ENCODE measurements at regions not wholly inside any gene's neighbourhood (a gene's known extent, or its start where the extent isn't known, plus 50 kb on each side); places are given as distances from the start of the nearest gene placed in this dataset.

DNA sequence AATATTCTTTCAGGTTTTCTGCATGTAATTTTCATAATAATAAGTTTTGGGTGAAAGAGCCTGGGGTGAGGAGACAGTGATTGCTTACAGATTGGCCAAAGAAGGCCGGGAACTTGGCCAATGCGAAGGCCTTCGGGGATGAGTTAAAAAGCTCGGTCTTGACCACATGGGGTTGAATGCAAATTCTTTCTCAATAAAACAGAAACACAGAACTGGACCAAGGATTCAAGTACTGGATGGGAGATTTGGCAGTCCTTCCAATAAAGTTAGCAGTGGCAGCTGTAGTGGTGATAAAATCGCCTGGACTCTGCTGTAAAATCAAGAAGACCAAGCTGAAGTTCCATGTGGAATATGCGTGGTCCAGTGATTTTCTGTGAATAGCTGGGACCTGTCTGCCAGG, 282.2 kb upstream of the KLF3 start:
- H3K36me3 ChIP-seq = no peaks in the 10 kb centered on the region
- no peak overlapping the region for H3K27ac ChIP-seq
- H3K4me1 ChIP-seq = peaks cover under 1 to 19% (median 16%) of the 10 kb centered on the region in 9 donors
- TF ChIP-seq, protein P1, sequence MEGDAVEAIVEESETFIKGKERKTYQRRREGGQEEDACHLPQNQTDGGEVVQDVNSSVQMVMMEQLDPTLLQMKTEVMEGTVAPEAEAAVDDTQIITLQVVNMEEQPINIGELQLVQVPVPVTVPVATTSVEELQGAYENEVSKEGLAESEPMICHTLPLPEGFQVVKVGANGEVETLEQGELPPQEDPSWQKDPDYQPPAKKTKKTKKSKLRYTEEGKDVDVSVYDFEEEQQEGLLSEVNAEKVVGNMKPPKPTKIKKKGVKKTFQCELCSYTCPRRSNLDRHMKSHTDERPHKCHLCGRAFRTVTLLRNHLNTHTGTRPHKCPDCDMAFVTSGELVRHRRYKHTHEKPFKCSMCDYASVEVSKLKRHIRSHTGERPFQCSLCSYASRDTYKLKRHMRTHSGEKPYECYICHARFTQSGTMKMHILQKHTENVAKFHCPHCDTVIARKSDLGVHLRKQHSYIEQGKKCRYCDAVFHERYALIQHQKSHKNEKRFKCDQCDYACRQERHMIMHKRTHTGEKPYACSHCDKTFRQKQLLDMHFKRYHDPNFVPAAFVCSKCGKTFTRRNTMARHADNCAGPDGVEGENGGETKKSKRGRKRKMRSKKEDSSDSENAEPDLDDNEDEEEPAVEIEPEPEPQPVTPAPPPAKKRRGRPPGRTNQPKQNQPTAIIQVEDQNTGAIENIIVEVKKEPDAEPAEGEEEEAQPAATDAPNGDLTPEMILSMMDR (IDR thresholded peaks at IDR 0.05) = no peak
- intact Hi-C loops (cut with DNase I) = loop anchor here in 1 of 10 donors (10.0 kb wide), 1 partner anchor 293 kb away; no protein-coding TSS in a partner anchor
- ATAC-seq = peak in 7 of 8 donors; percentile 30 to 65 (median 59)
- no peak overlapping the region for H3K4me3 ChIP-seq
- WGBS, 2 donors = 70 to 82% methylated on average over 6 of the region's 6 CpGs
- H3K9me3 ChIP-seq = no peaks in the 10 kb centered on the region
- peak in 1 of 2 donors; percentile 29 for DNase-seq
- no peaks in the 10 kb centered on the region for H3K27me3 ChIP-seq

DNA sequence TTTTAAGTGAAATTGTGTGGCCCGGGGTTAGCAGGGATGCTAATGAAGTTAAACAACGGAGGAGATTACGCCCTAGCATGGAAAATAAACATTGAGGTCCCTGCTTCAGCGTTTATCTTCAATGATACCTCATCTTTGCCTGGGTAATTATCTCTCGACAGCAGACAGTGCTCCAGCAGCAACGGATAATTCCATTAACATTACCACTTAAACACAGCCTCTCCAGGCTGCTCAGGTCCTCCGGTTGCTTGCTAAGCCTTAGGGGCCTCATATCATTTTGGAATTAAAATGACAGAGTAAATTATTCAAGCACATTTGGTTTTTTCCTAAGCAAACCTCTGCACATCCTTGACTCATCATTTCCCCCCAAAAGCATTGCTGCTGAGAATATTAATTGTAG, 281.5 kb upstream of the KLF3 start:
- peaks cover 6 to 26% (median 23%) of the 10 kb centered on the region in 9 donors for H3K4me1 ChIP-seq
- no peaks in the 10 kb centered on the region for H3K36me3 ChIP-seq
- 48 to 58% methylated on average over 7 of the region's 7 CpGs for WGBS, 2 donors
- TF ChIP-seq, protein P1 (IDR thresholded peaks at IDR 0.05) = no peak
- peak overlapping the region in 1 of 10 donors; percentile 2 for H3K27ac ChIP-seq
- no peaks in the 10 kb centered on the region for H3K9me3 ChIP-seq
- H3K4me3 ChIP-seq = no peak overlapping the region
- DNase-seq (no peak), ATAC-seq (no peak)
- intact Hi-C loops (cut with DNase I) = loop anchor here in 1 of 10 donors (10.0 kb wide), 1 partner anchor 292 kb away; no protein-coding TSS in a partner anchor
- no peaks in the 10 kb centered on the region for H3K27me3 ChIP-seq

GRCh38 chr4:38383646-38384121, 280.3 kb upstream of the KLF3 start:
- Histone ChIP-seq H3K27ac (no peak overlapping the region), H3K9me3 (no peaks in the 10 kb centered on the region), H3K36me3 (no peaks in the 10 kb centered on the region), H3K4me1 (peaks cover 6 to 32% (median 28%) of the 10 kb centered on the region in 9 donors), H3K27me3 (no peaks in the 10 kb centered on the region), H3K4me3 (no peak overlapping the region)
- DNase-seq = no peak
- TF ChIP-seq, protein P1 (IDR thresholded peaks at IDR 0.05) = no peak
- ATAC-seq = no peak
- intact Hi-C loops (cut with DNase I) = loop anchor here in 1 of 10 donors (10.0 kb wide), 1 partner anchor 291 kb away; no protein-coding TSS in a partner anchor
- 55 to 79% methylated on average over 3 of the region's 3 CpGs for WGBS, 2 donors

DNA sequence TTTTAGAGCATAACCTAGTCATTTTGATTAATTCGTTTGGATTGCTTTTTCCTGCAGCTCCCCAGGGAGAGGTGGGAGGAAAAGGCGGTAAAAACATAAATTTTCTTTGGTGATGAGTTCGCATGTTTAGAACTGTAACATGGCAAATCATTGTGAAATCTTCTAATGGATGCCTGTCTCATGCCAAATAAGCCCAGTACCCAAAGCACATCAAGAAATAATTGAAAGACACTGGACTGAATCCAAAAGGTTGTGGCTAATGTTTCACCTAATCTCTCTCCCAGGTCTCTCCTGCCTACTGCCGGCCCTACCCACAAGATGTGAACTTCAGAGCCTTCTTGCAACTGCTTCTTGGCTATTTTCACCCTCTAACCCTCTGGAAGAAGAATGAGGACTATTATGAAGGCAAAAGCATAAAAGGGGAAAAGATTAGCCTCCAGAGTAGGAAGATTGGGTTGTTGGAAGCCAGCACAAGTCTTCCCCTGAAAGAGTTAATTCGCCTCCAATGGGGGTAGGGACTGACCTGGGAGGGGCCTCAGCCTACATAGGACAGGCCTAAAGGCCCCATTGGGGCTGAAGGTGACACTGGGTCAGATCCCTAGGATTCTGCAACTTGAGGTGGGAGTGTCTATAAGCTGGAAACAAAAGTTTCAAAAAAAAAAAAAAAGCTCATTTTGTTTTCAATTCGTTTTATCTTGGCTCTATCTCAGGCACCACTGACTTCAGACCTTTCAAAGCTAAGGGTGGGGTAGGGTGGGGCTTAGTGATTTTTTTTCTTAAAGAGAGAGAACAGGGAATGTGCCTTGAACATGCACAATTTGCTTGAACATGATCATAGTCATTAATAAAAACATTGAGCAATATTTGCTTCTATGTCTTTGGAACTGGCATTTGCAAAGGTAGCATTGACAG, 278.6 kb upstream of the KLF3 start:
- Histone ChIP-seq H3K36me3 (no peaks in the 10 kb centered on the region), H3K4me3 (no peak overlapping the region), H3K27ac (peak overlapping the region in 1 of 10 donors; percentile 19), H3K4me1 (peaks cover 6 to 32% (median 28%) of the 10 kb centered on the region in 9 donors), H3K9me3 (peaks cover 0 to 2% (median 0%) of the 10 kb centered on the region in 11 donors), H3K27me3 (no peaks in the 10 kb centered on the region)
- ATAC-seq = no peak
- TF ChIP-seq, protein P1 (IDR thresholded peaks at IDR 0.05) = no peak
- intact Hi-C loops (cut with DNase I) = loop anchor here in 1 of 10 donors (10.0 kb wide), 1 partner anchor 289 kb away; no protein-coding TSS in a partner anchor
- WGBS, 2 donors = 66 to 71% methylated on average over 6 of the region's 6 CpGs
- DNase-seq = no peak

Measured in heart right ventricle (tissue), 16 donors.